Lung (tissue), 11 donors: ENCODE measurements at regions not wholly inside any gene's neighbourhood (a gene's known extent, or its start where the extent isn't known, plus 50 kb on each side); places are given as distances from the start of the nearest gene placed in this dataset.

Source experiments
- ATAC-seq: fragments of 200-7000 bp; cut with Tn5 transposase; one replicate; pipeline ENCODE4 v1.9.1; 2020; ENCODE audit warnings: moderate number of reproducible peaks; ENCODE audit not compliant: insufficient read depth, low FRiP score
- DNase-seq, 3 donors: peaks; one replicate each; pipeline ENCODE4 v3.0.0-alpha.2; 2013 to 2017
- H3K27ac ChIP-seq, 2 donors: one replicate each; pipeline ENCODE4 v1.5.1; 2013; ENCODE audit warnings: mild to moderate bottlenecking in 2 of 2, moderate library complexity in 2 of 2, control low read depth in 1 of 2, inconsistent platforms in 1 of 2, low read depth in 1 of 2, low read length in 1 of 2
- H3K27me3 ChIP-seq, 3 donors: one replicate each; pipeline ENCODE4 v1.5.1; 2013; ENCODE audit warnings: low read length in 2 of 3; ENCODE audit not compliant: control insufficient read depth in 3 of 3, insufficient read depth in 3 of 3
- H3K36me3 ChIP-seq, 4 donors: one replicate each; pipeline ENCODE4 v1.5.1; 2013; ENCODE audit warnings: low read length in 4 of 4, mild to moderate bottlenecking in 1 of 4, moderate library complexity in 1 of 4; ENCODE audit not compliant: control insufficient read depth in 4 of 4, insufficient read depth in 4 of 4
- H3K4me1 ChIP-seq, 5 donors: one replicate each; pipeline ENCODE4 v1.5.1; 2013; ENCODE audit warnings: low read length in 5 of 5, mild to moderate bottlenecking in 2 of 5, moderate library complexity in 1 of 5; ENCODE audit not compliant: control insufficient read depth in 5 of 5, insufficient read depth in 5 of 5
- H3K4me3 ChIP-seq: one replicate; pipeline ENCODE4 v1.5.1; 2013; ENCODE audit warnings: mild to moderate bottlenecking, control low read depth, moderate library complexity
- H3K9ac ChIP-seq, 2 donors: one replicate each; pipeline ENCODE4 v1.5.1; 2013; ENCODE audit warnings: low read length in 2 of 2, control low read depth in 1 of 2; ENCODE audit not compliant: insufficient read depth in 1 of 2
- H3K9me3 ChIP-seq, 4 donors: one replicate each; pipeline ENCODE4 v1.5.1; 2013; ENCODE audit warnings: low read length in 3 of 4, mild to moderate bottlenecking in 1 of 4, moderate library complexity in 1 of 4; ENCODE audit not compliant: control insufficient read depth in 4 of 4, insufficient read depth in 3 of 4
- WGBS, 2 donors: extraction: QIAGEN DNeasy Blood & Tissue Kit; methylation state at CpG; one replicate each; pipeline ENCODE4 v1.1.7; 2013; 5-methylcytosine and 5-hydroxymethylcytosine counted together
- TF ChIP-seq, protein P1 (sequence below): IDR thresholded peaks from 2 replicates; pipeline ENCODE4 v1.5.1; 2012; ENCODE audit warnings: mild to moderate bottlenecking; ENCODE audit errors: control extremely low read depth, extremely low read depth
- donor health status: control.
- donor health status: control.
- donor health status: Bipolar disorder and iron deficiency.
- donor health status: healthy.
- donor health status: DM: yes; HTN: yes; CAD: no.

DNA sequence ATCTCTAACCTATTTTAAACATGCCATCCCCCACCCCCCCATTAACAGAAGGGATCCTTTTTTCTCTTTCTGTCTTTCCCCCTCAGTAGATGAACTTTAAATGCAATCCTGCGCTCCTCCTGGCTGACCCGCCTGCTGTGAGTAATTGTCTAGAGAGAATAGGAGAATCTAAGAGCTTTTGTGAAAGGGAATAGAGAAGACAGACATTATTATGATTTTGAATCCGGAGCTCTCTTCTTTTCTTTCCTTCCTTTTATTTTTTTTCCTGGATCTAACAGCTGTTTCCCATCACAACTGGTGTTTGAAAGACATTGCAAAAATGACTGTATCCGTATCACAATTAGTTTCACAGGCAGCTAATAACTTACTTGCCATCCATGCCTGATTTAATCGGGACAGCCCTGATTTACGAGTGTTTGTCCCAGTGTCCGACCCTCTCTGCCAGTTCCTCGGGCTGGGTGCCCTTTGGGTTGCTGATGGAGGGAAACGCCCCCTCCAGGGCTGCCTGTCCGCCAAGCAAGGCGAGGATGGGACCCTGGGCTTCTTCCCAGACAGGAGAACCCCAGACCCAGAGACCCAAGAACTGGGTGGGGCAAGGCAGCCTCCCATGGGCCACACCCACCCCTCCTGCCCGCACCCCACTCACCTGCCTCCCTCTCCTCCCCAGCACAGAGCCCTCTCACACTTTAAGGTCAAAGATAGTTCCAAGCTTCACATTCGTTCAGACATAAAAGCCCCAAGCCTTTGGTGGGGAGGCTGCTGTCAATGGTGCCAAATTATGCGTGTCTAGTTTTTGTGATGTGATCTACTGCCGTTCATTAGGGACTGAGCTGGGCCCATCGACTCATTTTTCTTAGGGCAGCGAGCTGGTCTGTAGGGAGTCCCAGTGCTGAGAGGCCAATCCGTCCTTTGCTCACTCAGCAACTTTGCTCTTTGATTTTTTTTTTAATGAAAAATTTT lies 231.7 kb downstream of the ZNF516 start:
- H3K9ac ChIP-seq = peak overlapping the region in 1 of 2 donors; percentile 57
- WGBS, 2 donors = 67 to 81% methylated on average over 17 to 18 of the region's 18 CpGs
- peaks cover 0 to 4% (median 0%) of the 10 kb centered on the region in 3 donors for H3K27me3 ChIP-seq
- TF ChIP-seq, protein P1, sequence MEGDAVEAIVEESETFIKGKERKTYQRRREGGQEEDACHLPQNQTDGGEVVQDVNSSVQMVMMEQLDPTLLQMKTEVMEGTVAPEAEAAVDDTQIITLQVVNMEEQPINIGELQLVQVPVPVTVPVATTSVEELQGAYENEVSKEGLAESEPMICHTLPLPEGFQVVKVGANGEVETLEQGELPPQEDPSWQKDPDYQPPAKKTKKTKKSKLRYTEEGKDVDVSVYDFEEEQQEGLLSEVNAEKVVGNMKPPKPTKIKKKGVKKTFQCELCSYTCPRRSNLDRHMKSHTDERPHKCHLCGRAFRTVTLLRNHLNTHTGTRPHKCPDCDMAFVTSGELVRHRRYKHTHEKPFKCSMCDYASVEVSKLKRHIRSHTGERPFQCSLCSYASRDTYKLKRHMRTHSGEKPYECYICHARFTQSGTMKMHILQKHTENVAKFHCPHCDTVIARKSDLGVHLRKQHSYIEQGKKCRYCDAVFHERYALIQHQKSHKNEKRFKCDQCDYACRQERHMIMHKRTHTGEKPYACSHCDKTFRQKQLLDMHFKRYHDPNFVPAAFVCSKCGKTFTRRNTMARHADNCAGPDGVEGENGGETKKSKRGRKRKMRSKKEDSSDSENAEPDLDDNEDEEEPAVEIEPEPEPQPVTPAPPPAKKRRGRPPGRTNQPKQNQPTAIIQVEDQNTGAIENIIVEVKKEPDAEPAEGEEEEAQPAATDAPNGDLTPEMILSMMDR = no peak
- H3K36me3 ChIP-seq = no peaks in the 10 kb centered on the region
- H3K4me3 ChIP-seq = no peak overlapping the region
- H3K9me3 ChIP-seq = no peaks in the 10 kb centered on the region
- H3K4me1 ChIP-seq = peaks cover 0 to 75% (median 24%) of the 10 kb centered on the region in 5 donors
- DNase-seq = peak; percentile 63 to 91 (median 88)
- no peak for ATAC-seq
- no peak overlapping the region for H3K27ac ChIP-seq

DNA sequence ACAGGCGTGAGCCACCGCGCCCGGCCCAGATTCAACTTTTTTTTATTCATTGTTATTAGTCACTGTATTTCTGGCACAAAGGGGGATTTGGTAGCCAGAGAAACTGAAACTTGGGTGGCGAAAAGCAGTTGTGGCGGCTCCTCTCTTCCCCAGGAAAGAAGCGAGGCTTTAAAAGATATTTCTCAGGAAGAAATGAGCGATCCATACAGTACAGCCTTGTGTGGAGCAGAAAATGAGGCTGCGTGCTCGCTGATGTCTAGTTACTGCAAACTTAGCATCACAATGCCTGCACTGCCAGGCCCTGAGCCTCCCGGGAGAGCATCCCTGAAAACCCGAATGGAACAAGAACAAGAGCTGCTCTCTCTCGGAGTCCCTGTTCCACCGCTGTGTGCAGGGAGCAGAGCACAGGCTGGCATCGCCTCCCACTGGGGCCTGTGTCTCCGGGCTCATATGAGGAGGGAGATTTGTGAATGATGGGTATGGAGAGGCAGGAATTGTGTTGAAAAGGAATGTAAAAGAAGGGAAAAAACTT lies 234.0 kb downstream of the ZNF516 start:
- 87 to 94% methylated on average over 16 of the region's 16 CpGs for whole genome bisulfite sequencing, 2 donors
- no peaks in the 10 kb centered on the region for H3K9me3 ChIP-seq
- no peak overlapping the region for H3K4me3 ChIP-seq
- TF ChIP-seq, protein P1 = no peak
- H3K9ac ChIP-seq = no peak overlapping the region
- DNase-seq = no peak
- no peak for ATAC-seq
- H3K27ac ChIP-seq = no peak overlapping the region
- no peaks in the 10 kb centered on the region for H3K36me3 ChIP-seq
- H3K27me3 ChIP-seq = no peaks in the 10 kb centered on the region
- H3K4me1 ChIP-seq = peaks cover 0 to 84% (median 32%) of the 10 kb centered on the region in 5 donors

DNA sequence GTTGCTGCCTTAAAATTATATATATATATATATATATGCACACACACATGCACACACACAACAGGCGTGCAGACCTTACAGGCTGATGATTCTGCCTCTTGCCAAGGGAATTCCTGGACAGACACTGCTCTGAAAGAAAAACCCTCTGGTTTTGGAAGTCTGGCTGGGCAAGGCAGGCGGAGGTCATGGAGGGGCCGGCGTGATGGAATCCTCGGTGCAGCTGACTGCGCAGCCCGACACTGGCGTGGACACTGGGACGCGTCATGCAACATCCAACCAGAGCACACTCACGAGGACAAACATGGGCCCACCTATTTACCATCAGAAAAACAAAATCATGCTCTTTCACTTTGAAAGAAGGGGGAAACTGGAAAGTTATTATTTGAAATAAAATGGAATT lies 235.3 kb downstream of the ZNF516 start:
- Histone ChIP-seq H3K36me3 (no peaks in the 10 kb centered on the region), H3K9me3 (no peaks in the 10 kb centered on the region), H3K9ac (no peak overlapping the region), H3K27ac (no peak overlapping the region), H3K4me1 (peaks cover 0 to 77% (median 27%) of the 10 kb centered on the region in 5 donors), H3K4me3 (no peak overlapping the region), H3K27me3 (no peaks in the 10 kb centered on the region)
- ATAC-seq (no peak), DNase-seq (peak; percentile 69 to 76 (median 72))
- TF ChIP-seq, protein P1 = no peak
- 74 to 86% methylated on average over 11 of the region's 11 CpGs for WGBS, 2 donors
